ENCODE measurements at regions not wholly inside any gene's neighbourhood (a gene's known extent, or its start where the extent isn't known, plus 50 kb on each side); places are given as distances from the start of the nearest gene placed in this dataset.

DNA sequence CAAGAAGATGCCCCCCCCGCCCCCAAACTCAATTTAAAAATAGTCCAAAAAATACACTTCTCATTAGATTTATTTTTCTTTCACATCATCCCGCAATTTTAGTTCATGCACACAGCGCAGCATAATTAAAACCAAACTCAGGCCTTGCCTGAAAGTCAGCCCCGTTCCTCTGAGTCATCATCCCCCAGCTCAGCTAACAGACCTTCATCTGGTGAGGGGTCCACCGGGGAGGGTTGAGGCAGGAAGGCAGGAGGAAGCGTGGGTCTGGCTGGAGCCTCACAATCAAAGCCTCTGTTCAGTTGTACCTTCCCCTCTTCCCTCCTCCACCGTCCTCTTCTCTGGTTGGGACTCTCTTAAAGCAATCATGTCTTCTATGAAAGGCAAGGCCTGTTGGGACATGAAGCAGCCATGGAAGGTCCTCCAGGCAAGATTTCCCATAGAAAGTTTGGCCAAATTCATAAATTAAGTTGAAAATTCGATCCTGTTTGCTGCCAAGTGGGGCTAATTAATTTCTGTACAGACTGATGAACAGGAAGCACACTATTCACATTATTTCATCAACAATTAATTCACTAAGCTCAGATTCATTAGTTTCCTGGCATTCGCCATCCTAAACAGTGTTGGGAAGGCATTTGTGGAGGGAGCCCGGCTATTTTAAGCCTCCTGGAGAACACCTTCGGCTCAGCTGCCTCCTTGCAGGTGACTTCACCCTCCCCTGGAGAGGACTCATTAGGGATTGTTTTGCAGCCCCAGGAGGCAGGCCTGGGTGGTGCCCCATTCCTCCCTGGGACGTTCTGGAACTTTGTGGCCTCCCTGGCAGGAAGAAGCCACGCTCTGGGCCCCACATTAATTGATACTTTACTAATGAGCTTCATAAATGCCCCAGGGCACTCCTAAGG, 72.3 kb upstream of the BNC1 start:
- peak overlapping the region; percentile 52 for H3K9ac ChIP-seq (ENCODE audit: control insufficient read depth, extremely low read depth, insufficient read depth, low read length)
- H3K4me3 ChIP-seq (ENCODE audit: control insufficient read depth in 2 of 3, extremely low read depth in 1 of 3, insufficient read depth in 2 of 3, low read depth in 1 of 3, low read length in 3 of 3), result no peak overlapping the region
- H4K20me1 ChIP-seq (ENCODE audit: control insufficient read depth, extremely low read depth, insufficient read depth, low read length), result no peaks in the 10 kb centered on the region
- no peaks in the 10 kb centered on the region for H3K9me3 ChIP-seq (ENCODE audit: control insufficient read depth, low read depth, low read length)
- peak overlapping the region; percentile 41 for H3K27ac ChIP-seq (ENCODE audit: control insufficient read depth, insufficient read depth, low read length)
- no peaks in the 10 kb centered on the region for H3K79me2 ChIP-seq (ENCODE audit: control insufficient read depth, insufficient read depth, low read length)
- no peak for TF ChIP-seq EZH2 (IDR thresholded peaks at IDR 0.05; ENCODE audit: low read length)
- TF ChIP-seq, protein P1, sequence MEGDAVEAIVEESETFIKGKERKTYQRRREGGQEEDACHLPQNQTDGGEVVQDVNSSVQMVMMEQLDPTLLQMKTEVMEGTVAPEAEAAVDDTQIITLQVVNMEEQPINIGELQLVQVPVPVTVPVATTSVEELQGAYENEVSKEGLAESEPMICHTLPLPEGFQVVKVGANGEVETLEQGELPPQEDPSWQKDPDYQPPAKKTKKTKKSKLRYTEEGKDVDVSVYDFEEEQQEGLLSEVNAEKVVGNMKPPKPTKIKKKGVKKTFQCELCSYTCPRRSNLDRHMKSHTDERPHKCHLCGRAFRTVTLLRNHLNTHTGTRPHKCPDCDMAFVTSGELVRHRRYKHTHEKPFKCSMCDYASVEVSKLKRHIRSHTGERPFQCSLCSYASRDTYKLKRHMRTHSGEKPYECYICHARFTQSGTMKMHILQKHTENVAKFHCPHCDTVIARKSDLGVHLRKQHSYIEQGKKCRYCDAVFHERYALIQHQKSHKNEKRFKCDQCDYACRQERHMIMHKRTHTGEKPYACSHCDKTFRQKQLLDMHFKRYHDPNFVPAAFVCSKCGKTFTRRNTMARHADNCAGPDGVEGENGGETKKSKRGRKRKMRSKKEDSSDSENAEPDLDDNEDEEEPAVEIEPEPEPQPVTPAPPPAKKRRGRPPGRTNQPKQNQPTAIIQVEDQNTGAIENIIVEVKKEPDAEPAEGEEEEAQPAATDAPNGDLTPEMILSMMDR (optimal IDR thresholded peaks at IDR 0.05 in 1 of 3, IDR thresholded peaks at IDR 0.05 in 1 of 3, conservative IDR thresholded peaks at IDR 0.05 in 1 of 3; ENCODE audit: extremely low read depth in 1 of 3, insufficient read depth in 2 of 3, low read length in 3 of 3), result no peak
- H3K4me2 ChIP-seq (ENCODE audit: control insufficient read depth, extremely low read depth, insufficient read depth, low read depth, low read length), result peak overlapping the region; percentile 70
- H2AFZ ChIP-seq (ENCODE audit: control insufficient read depth, low read length), result peak overlapping the region; percentile 98
- H3K36me3 ChIP-seq (ENCODE audit: control insufficient read depth in 2 of 2, extremely low read depth in 1 of 2, insufficient read depth in 2 of 2, low read length in 2 of 2), result no peaks in the 10 kb centered on the region
- H3K4me1 ChIP-seq (ENCODE audit: control insufficient read depth, extremely low read depth, insufficient read depth, low read length), result peaks cover 44% of the 10 kb centered on the region
- FAIRE-seq, result peak; percentile 79
- DNase-seq (ENCODE audit: low read depth, low spot score), result no peak
- H3K27me3 ChIP-seq (ENCODE audit: control insufficient read depth, extremely low read depth, insufficient read depth, low read length), result no peaks in the 10 kb centered on the region
- H3K9me1 ChIP-seq (ENCODE audit: control insufficient read depth, extremely low read depth, insufficient read depth, low read length), result no peaks in the 10 kb centered on the region
- dilution Hi-C loops (cut with MboI; ENCODE audit: extremely low pct_ligation_motif_present, low sequenced_read_pairs), result no loop called here

DNA sequence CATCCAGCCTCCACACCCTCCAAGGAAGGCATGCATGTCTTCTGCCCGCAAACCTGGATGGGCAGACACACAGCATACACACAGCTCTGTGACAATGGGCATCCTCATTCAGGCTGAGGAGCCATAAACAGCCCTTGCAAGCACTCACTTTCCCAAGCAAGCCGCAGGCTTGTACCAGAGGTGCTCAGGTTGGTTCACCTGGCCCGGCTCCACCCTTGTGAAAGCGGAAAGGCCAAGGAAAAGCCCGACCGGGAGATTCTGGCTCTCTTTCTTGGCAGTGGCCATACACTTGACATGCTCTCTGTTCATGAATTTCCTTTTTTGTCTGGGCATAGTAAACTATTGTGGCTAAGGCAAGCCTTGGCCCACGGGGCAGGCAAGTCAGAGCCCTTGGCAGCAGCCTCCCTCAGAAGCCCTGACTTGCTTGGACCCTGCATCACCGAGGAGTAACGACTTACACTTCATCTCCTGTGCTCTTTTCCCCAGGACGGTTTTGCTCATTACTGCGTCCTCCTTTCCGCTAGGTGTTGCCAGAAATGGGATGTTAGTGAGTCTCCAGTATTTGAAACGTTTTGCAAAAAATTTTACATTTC, 74.6 kb upstream of the BNC1 start:
- Histone ChIP-seq H3K79me2 (ENCODE audit: control insufficient read depth, insufficient read depth, low read length) (no peaks in the 10 kb centered on the region), H3K4me3 (ENCODE audit: control insufficient read depth in 2 of 3, extremely low read depth in 1 of 3, insufficient read depth in 2 of 3, low read depth in 1 of 3, low read length in 3 of 3) (no peak overlapping the region), H3K9me3 (ENCODE audit: control insufficient read depth, low read depth, low read length) (no peaks in the 10 kb centered on the region), H4K20me1 (ENCODE audit: control insufficient read depth, extremely low read depth, insufficient read depth, low read length) (no peaks in the 10 kb centered on the region), H3K27ac (ENCODE audit: control insufficient read depth, insufficient read depth, low read length) (no peak overlapping the region), H3K4me2 (ENCODE audit: control insufficient read depth, extremely low read depth, insufficient read depth, low read depth, low read length) (peak overlapping the region; percentile 9), H3K36me3 (ENCODE audit: control insufficient read depth in 2 of 2, extremely low read depth in 1 of 2, insufficient read depth in 2 of 2, low read length in 2 of 2) (no peaks in the 10 kb centered on the region), H3K27me3 (ENCODE audit: control insufficient read depth, extremely low read depth, insufficient read depth, low read length) (no peaks in the 10 kb centered on the region), H3K4me1 (ENCODE audit: control insufficient read depth, extremely low read depth, insufficient read depth, low read length) (peaks cover 36% of the 10 kb centered on the region), H3K9me1 (ENCODE audit: control insufficient read depth, extremely low read depth, insufficient read depth, low read length) (no peaks in the 10 kb centered on the region), H3K9ac (ENCODE audit: control insufficient read depth, extremely low read depth, insufficient read depth, low read length) (no peak overlapping the region), H2AFZ (ENCODE audit: control insufficient read depth, low read length) (peak overlapping the region; percentile 17)
- dilution Hi-C loops (cut with MboI; ENCODE audit: extremely low pct_ligation_motif_present, low sequenced_read_pairs), result no loop called here
- TF ChIP-seq, protein P1 (optimal IDR thresholded peaks at IDR 0.05 in 1 of 3, IDR thresholded peaks at IDR 0.05 in 1 of 3, conservative IDR thresholded peaks at IDR 0.05 in 1 of 3; ENCODE audit: extremely low read depth in 1 of 3, insufficient read depth in 2 of 3, low read length in 3 of 3), result no peak
- TF ChIP-seq EZH2 (IDR thresholded peaks at IDR 0.05; ENCODE audit: low read length), result no peak
- DNase-seq (ENCODE audit: low read depth, low spot score) (no peak), FAIRE-seq (peak; percentile 74)

Data from keratinocyte (primary cell).